Effector memory CD8-positive, alpha-beta T cell (primary cell): ENCODE measurements at regions not wholly inside any gene's neighbourhood (a gene's known extent, or its start where the extent isn't known, plus 50 kb on each side); places are given as distances from the start of the nearest gene placed in this dataset.
"Not testable (repeated sequence)": the region's sequence is repeated elsewhere in the genome, so short reads cannot be mapped to it uniquely, and the experiment has no call there.

Experiments
- ATAC-seq: fragments of 150-1000 bp; cut with Tn5 transposase; replicated peaks from 2 replicates; pipeline ENCODE4 v1.10.0; 2021; ENCODE audit warnings: mild to moderate bottlenecking, moderate library complexity
- DNase-seq, 3 experiments: peaks; one replicate each; pipeline ENCODE4 v3.0.0; 2021
- H3K27ac Mint-ChIP-seq, 2 donors: one replicate each; pipeline ENCODE4 v1.8.0; 2022; ENCODE audit warnings: mild to moderate bottlenecking in 2 of 2, mixed read lengths in 2 of 2, moderate library complexity in 2 of 2
- H3K27me3 Mint-ChIP-seq, 2 donors: one replicate each; pipeline ENCODE4 v1.8.0; 2022; ENCODE audit warnings: mixed read lengths in 2 of 2
- H3K36me3 Mint-ChIP-seq: one replicate; pipeline ENCODE4 v1.8.0; 2022; ENCODE audit warnings: mild to moderate bottlenecking, moderate library complexity, mixed read lengths; ENCODE audit not compliant: insufficient read depth
- H3K4me1 Mint-ChIP-seq, 2 donors: one replicate each; pipeline ENCODE4 v1.8.0; 2022; ENCODE audit warnings: low read depth in 2 of 2, mixed read lengths in 2 of 2
- H3K4me3 Mint-ChIP-seq, 2 donors: one replicate each; pipeline ENCODE4 v1.8.0; 2022; ENCODE audit warnings: mild to moderate bottlenecking in 2 of 2, mixed read lengths in 2 of 2, moderate library complexity in 2 of 2
- H3K9me3 Mint-ChIP-seq, 2 donors: one replicate each; pipeline ENCODE4 v1.8.0; 2022; ENCODE audit warnings: mixed read lengths in 2 of 2

DNA sequence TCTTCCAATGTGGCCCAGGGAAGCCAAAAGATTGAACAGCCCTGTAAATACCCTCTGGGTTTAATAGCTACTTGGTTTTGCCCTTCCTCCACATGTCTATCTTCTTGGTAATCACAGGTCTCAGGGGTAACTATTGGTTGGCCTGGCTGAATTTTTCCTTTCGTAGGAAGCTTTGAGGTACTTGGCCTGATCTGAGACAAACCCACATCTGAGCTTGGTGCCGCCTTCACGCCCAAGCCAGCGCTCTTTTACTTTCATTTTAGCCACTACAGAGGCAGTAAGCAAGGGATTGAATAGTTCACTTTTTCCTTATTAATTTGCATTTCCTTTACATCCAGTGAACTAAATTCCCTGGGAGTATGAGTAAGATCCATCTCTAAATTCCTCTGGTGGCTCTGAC, 397.6 kb upstream of the USP9Y start:
- Mint-ChIP-seq H3K9me3 (no peaks in the 10 kb centered on the region), H3K4me1 (peaks cover 4 to 8% of the 10 kb centered on the region in 2 donors), H3K4me3 (peak overlapping the region; percentile 63 to 77), H3K27ac (peak overlapping the region; percentile 80 to 92), H3K27me3 (no peaks in the 10 kb centered on the region), H3K36me3 (no peaks in the 10 kb centered on the region)
- ATAC-seq (peak; percentile 63), DNase-seq (peak in 1 of 3 experiments; percentile 22)

- DNase-seq: no peak
- no peak for ATAC-seq
These were observed 395.6 kb upstream of the USP9Y start for GRCh38 chrY:12305456-12305855.

DNA sequence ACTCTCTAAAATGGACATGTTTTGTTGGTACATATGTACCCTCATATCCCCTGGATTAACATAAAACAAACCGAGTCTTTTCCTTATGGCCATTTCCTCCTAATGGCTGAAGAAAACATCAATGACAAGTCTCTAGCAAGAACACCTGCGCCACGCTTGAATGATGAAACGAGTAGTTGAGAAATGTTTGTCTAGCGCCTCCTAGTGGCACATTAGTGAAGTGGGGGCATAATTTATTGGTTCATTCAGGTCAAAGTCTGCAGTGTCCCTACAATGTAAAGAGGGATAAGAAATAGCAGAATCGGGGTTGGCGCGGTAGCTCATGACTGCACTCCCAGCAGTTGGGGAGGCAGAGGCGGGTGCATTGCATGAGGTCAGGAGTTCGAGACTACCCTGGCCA, 391.8 kb upstream of the USP9Y start:
- no peaks in the 10 kb centered on the region for H3K9me3 Mint-ChIP-seq
- no peaks in the 10 kb centered on the region for H3K36me3 Mint-ChIP-seq
- peaks cover 16 to 30% of the 10 kb centered on the region in 2 donors for H3K27me3 Mint-ChIP-seq
- ATAC-seq (no peak), DNase-seq (peak; percentile 5 to 37 (median 7))
- H3K27ac Mint-ChIP-seq: no peak overlapping the region
- no peaks in the 10 kb centered on the region for H3K4me1 Mint-ChIP-seq
- no peak overlapping the region for H3K4me3 Mint-ChIP-seq

More at GRCh38 chrY:12305456-12305855, 395.6 kb upstream of the USP9Y start:
- no peak overlapping the region for H3K27ac Mint-ChIP-seq
- no peaks in the 10 kb centered on the region for H3K9me3 Mint-ChIP-seq
- no peak overlapping the region for H3K4me3 Mint-ChIP-seq
- H3K36me3 Mint-ChIP-seq: no peaks in the 10 kb centered on the region
- peaks cover 4 to 8% of the 10 kb centered on the region in 2 donors for H3K4me1 Mint-ChIP-seq
- H3K27me3 Mint-ChIP-seq: peaks cover 0 to 6% of the 10 kb centered on the region in 2 donors

GRCh38 chrY:12310832-12311231, 390.2 kb upstream of the USP9Y start:
- no peaks in the 10 kb centered on the region for H3K36me3 Mint-ChIP-seq

GRCh38 chrY:12327751-12328150, 373.3 kb upstream of the USP9Y start:
- Mint-ChIP-seq H3K27me3 (no peaks in the 10 kb centered on the region), H3K4me1 (no peaks in the 10 kb centered on the region), H3K9me3 (no peaks in the 10 kb centered on the region), H3K36me3 (no peaks in the 10 kb centered on the region), H3K4me3 (no peak overlapping the region), H3K27ac (no peak overlapping the region)
- ATAC-seq: no peak
- DNase-seq: no peak

More at GRCh38 chrY:12310832-12311231, 390.2 kb upstream of the USP9Y start:
- no peaks in the 10 kb centered on the region for H3K9me3 Mint-ChIP-seq
- ATAC-seq: no peak
- no peak overlapping the region for H3K4me3 Mint-ChIP-seq
- peaks cover 16 to 30% of the 10 kb centered on the region in 2 donors for H3K27me3 Mint-ChIP-seq
- H3K4me1 Mint-ChIP-seq: no peaks in the 10 kb centered on the region
- no peak for DNase-seq
- H3K27ac Mint-ChIP-seq: no peak overlapping the region

GRCh38 chrY:12331917-12332316, 369.1 kb upstream of the USP9Y start:
- H3K36me3 Mint-ChIP-seq, DNase-seq, H3K27ac Mint-ChIP-seq: not testable (repeated sequence)

DNA sequence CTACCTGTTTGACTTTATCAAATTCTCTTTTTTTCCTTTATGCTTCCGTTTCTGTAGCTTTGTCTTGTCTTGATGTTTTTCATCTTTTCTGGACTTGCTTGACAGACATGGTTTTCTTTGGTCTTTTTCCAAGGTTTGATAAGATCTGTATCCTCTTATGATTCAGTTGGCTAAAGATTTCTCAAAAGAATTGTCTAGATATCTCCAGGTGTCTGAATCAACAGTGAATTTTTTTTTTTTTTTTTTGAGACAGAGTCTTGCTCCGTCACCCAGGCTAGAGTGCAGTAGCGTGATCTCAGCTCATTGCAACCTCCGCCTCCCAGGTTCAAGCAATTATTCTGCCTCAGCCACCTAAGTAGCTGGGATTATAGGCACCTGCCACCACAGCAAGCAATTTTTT, 357.8 kb upstream of the USP9Y start:
- DNase-seq (no peak), ATAC-seq (no peak)
- Mint-ChIP-seq H3K4me1 (no peaks in the 10 kb centered on the region), H3K36me3 (no peaks in the 10 kb centered on the region), H3K27ac (no peak overlapping the region), H3K9me3 (peaks cover 0 to 3% of the 10 kb centered on the region in 2 donors), H3K27me3 (no peaks in the 10 kb centered on the region), H3K4me3 (no peak overlapping the region)

More at GRCh38 chrY:12331917-12332316, 369.1 kb upstream of the USP9Y start:
- H3K4me3 Mint-ChIP-seq, H3K27me3 Mint-ChIP-seq, H3K9me3 Mint-ChIP-seq, H3K4me1 Mint-ChIP-seq, ATAC-seq: not testable (repeated sequence)

- Mint-ChIP-seq H3K27ac (no peak overlapping the region), H3K9me3 (no peaks in the 10 kb centered on the region), H3K27me3 (peaks cover 0 to 6% of the 10 kb centered on the region in 2 donors), H3K4me1 (no peaks in the 10 kb centered on the region), H3K4me3 (no peak overlapping the region), H3K36me3 (no peaks in the 10 kb centered on the region)
- ATAC-seq (no peak), DNase-seq (no peak)
These were observed 352.9 kb upstream of the USP9Y start for GRCh38 chrY:12348181-12348580.

DNA sequence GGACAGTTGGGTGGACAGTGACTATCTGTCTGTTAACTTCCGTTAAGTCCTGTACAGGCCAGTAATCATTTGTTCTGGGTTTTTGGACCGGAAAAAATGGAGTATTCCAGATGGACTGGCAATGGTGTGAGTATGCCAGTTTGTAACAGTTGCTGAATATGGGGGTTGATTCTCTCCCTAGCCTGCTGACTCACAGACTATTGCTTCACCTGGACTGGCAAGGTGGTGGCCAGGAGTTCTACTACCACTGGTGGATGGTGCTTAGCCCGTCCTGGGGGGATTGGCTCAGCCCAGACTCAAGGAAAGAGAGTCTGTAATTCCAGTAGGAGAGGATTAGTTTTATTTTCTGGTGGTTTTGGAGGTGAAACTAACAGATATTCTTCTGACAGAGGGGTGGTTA, 343.8 kb upstream of the USP9Y start:
- no peaks in the 10 kb centered on the region for H3K4me1 Mint-ChIP-seq
- no peak overlapping the region for H3K27ac Mint-ChIP-seq
- no peaks in the 10 kb centered on the region for H3K27me3 Mint-ChIP-seq
- no peaks in the 10 kb centered on the region for H3K9me3 Mint-ChIP-seq
- no peaks in the 10 kb centered on the region for H3K36me3 Mint-ChIP-seq
- DNase-seq: no peak
- no peak for ATAC-seq
- H3K4me3 Mint-ChIP-seq: no peak overlapping the region

- H3K36me3 Mint-ChIP-seq: no peaks in the 10 kb centered on the region
- ATAC-seq (no peak), DNase-seq (no peak)
- no peak overlapping the region for H3K27ac Mint-ChIP-seq
- no peaks in the 10 kb centered on the region for H3K4me1 Mint-ChIP-seq
- H3K9me3 Mint-ChIP-seq: no peaks in the 10 kb centered on the region
- H3K27me3 Mint-ChIP-seq: no peaks in the 10 kb centered on the region
- no peak overlapping the region for H3K4me3 Mint-ChIP-seq
These were observed 343.4 kb upstream of the USP9Y start for GRCh38 chrY:12357655-12358054.

GRCh38 chrY:12358337-12358736, 342.7 kb upstream of the USP9Y start:
- Mint-ChIP-seq H3K4me3 (no peak overlapping the region), H3K27me3 (no peaks in the 10 kb centered on the region), H3K4me1 (no peaks in the 10 kb centered on the region), H3K27ac (no peak overlapping the region), H3K36me3 (no peaks in the 10 kb centered on the region), H3K9me3 (no peaks in the 10 kb centered on the region)
- no peak for DNase-seq
- ATAC-seq: no peak

DNA sequence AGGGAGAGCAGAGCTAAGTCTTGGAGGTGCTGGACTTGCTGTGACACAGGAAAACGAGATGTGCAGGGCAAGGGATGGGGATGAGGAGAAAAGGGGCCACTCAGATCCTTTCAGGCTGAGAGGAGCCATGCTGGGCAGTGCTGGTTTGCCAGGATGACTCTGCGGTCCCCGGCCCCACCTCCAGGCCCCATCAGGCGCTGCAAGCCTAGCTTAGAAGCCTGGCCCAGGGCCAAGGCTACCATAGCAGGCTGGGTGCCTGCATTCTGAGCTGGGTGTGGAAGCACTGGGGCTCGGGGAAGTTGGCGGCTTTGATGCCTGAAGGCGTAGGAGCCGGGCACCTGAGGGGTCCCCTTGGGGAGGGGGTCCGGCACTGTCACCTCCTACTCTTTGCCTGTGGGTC, 341.2 kb upstream of the USP9Y start:
- H3K27ac Mint-ChIP-seq: no peak overlapping the region
- no peaks in the 10 kb centered on the region for H3K4me1 Mint-ChIP-seq
- DNase-seq (no peak), ATAC-seq (no peak)
- H3K36me3 Mint-ChIP-seq: no peaks in the 10 kb centered on the region
- no peak overlapping the region for H3K4me3 Mint-ChIP-seq
- H3K27me3 Mint-ChIP-seq: no peaks in the 10 kb centered on the region
- no peaks in the 10 kb centered on the region for H3K9me3 Mint-ChIP-seq

- H3K4me3 Mint-ChIP-seq: no peak overlapping the region
- no peaks in the 10 kb centered on the region for H3K36me3 Mint-ChIP-seq
- DNase-seq (no peak), ATAC-seq (no peak)
- no peaks in the 10 kb centered on the region for H3K27me3 Mint-ChIP-seq
- no peaks in the 10 kb centered on the region for H3K9me3 Mint-ChIP-seq
- H3K4me1 Mint-ChIP-seq: no peaks in the 10 kb centered on the region
- H3K27ac Mint-ChIP-seq: no peak overlapping the region
These were observed 340.5 kb upstream of the USP9Y start for GRCh38 chrY:12360496-12360895.

DNA sequence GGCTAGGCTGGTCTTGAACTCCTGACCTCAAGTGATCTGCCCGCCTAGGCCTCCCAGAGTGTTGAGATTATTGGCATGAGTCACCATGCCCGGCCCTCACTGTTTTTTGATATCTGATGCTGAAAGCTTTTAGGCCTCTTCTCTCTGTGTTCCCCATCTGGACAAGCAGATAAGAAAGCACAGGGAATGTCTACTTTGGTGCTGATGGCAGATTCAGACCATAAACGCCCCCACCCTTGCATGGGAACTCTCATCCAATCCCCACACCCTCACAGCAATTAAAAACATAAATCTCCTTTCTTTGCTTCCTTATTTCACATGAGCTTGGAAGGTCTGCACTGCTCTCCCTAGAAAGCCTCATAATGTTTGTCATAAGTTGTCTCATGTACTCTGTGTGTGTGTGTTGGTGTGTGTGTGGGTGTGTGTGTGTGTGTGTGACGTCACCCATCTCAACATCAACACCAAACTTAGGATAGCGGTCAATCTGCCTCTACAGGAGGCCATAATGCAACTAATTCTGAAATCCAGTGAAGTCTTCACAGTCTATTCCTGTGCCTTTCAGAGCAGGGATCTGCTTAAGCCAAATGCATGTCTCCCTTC, 335.6 kb upstream of the USP9Y start:
- no peaks in the 10 kb centered on the region for H3K27me3 Mint-ChIP-seq
- H3K4me3 Mint-ChIP-seq: no peak overlapping the region
- no peak for ATAC-seq
- no peaks in the 10 kb centered on the region for H3K36me3 Mint-ChIP-seq
- no peaks in the 10 kb centered on the region for H3K9me3 Mint-ChIP-seq
- H3K4me1 Mint-ChIP-seq: no peaks in the 10 kb centered on the region
- DNase-seq: no peak
- no peak overlapping the region for H3K27ac Mint-ChIP-seq

- H3K27ac Mint-ChIP-seq, H3K4me1 Mint-ChIP-seq, H3K36me3 Mint-ChIP-seq: not testable (repeated sequence)
These were observed 326.4 kb upstream of the USP9Y start for GRCh38 chrY:12374588-12374987.

More at GRCh38 chrY:12374588-12374987, 326.4 kb upstream of the USP9Y start:
- not testable (repeated sequence) for H3K9me3 Mint-ChIP-seq, ATAC-seq, DNase-seq, H3K4me3 Mint-ChIP-seq, H3K27me3 Mint-ChIP-seq
